WTC11 (cell line): ENCODE measurements at regions not wholly inside any gene's neighbourhood (a gene's known extent, or its start where the extent isn't known, plus 50 kb on each side); places are given as distances from the start of the nearest gene placed in this dataset.
"Not testable (repeated sequence)": the region's sequence is repeated elsewhere in the genome, so short reads cannot be mapped to it uniquely, and the experiment has no call there.

Experiments used
- CREM ChIP-seq: sonication (generic); formaldehyde crosslinking; IDR thresholded peaks from 2 replicates; pipeline ENCODE4 v1.8.1; 2022; ENCODE audit warnings: mild to moderate bottlenecking, missing genetic modification reagents, moderate library complexity
- GABPB1 ChIP-seq: sonication (generic); formaldehyde crosslinking; IDR thresholded peaks from 2 replicates; pipeline ENCODE4 v1.8.1; 2023; ENCODE audit warnings: mild to moderate bottlenecking, missing genetic modification reagents
- GRHL2 ChIP-seq: fragments of 250-450 bp; sonication (Bioruptor Pico); IDR thresholded peaks from 2 replicates; pipeline ENCODE4 v1.8.0; 2022; ENCODE audit warnings: mild to moderate bottlenecking, moderate library complexity; ENCODE audit not compliant: insufficient replicate concordance, severe bottlenecking
- MXD4 ChIP-seq: fragments of 250-450 bp; sonication (Bioruptor Pico); IDR thresholded peaks from 2 replicates; pipeline ENCODE4 v1.8.0; 2021; ENCODE audit warnings: mild to moderate bottlenecking, moderate library complexity, borderline replicate concordance
- NFE2L1 ChIP-seq: sonication (generic); formaldehyde crosslinking; IDR thresholded peaks from 2 replicates; pipeline ENCODE4 v1.8.1; 2023; ENCODE audit warnings: missing genetic modification reagents
- TCF7 ChIP-seq: sonication (generic); formaldehyde crosslinking; IDR thresholded peaks from 2 replicates; pipeline ENCODE4 v1.8.0; 2022; ENCODE audit warnings: mild to moderate bottlenecking, low read depth, missing genetic modification reagents, moderate library complexity
- ZNF138 ChIP-seq: sonication (generic); formaldehyde crosslinking; conservative IDR thresholded peaks from 2 replicates; pipeline ENCODE4 v1.8.1; 2022; ENCODE audit warnings: mild to moderate bottlenecking, moderate library complexity, missing genetic modification reagents
- TF ChIP-seq, protein P1 (sequence below): fragments of 200-600 bp; IDR thresholded peaks from 2 replicates; pipeline ENCODE4 v1.8.0; 2022; ENCODE audit warnings: antibody characterized with exemption
- TF ChIP-seq, protein P2 (sequence below): sonication (generic); formaldehyde crosslinking; IDR thresholded peaks from 2 replicates; pipeline ENCODE4 v1.8.1; 2022; ENCODE audit warnings: low read depth, mild to moderate bottlenecking, moderate library complexity, missing genetic modification reagents, borderline replicate concordance
- TF ChIP-seq, protein P3 (sequence below): sonication (generic); formaldehyde crosslinking; IDR thresholded peaks from 2 replicates; pipeline ENCODE4 v1.8.0; 2023; ENCODE audit warnings: missing genetic modification reagents

- TF ChIP-seq GABPB1; CREM; MXD4 (CRISPR knock-in tag); ZNF138 (CRISPR knock-in tag); TCF7 (CRISPR knock-in tag); GRHL2 (CRISPR knock-in tag); NFE2L1 (CRISPR knock-in tag): not testable (repeated sequence)
- TF ChIP-seq, protein P1, sequence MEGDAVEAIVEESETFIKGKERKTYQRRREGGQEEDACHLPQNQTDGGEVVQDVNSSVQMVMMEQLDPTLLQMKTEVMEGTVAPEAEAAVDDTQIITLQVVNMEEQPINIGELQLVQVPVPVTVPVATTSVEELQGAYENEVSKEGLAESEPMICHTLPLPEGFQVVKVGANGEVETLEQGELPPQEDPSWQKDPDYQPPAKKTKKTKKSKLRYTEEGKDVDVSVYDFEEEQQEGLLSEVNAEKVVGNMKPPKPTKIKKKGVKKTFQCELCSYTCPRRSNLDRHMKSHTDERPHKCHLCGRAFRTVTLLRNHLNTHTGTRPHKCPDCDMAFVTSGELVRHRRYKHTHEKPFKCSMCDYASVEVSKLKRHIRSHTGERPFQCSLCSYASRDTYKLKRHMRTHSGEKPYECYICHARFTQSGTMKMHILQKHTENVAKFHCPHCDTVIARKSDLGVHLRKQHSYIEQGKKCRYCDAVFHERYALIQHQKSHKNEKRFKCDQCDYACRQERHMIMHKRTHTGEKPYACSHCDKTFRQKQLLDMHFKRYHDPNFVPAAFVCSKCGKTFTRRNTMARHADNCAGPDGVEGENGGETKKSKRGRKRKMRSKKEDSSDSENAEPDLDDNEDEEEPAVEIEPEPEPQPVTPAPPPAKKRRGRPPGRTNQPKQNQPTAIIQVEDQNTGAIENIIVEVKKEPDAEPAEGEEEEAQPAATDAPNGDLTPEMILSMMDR: not testable (repeated sequence)
- TF ChIP-seq, protein P2, sequence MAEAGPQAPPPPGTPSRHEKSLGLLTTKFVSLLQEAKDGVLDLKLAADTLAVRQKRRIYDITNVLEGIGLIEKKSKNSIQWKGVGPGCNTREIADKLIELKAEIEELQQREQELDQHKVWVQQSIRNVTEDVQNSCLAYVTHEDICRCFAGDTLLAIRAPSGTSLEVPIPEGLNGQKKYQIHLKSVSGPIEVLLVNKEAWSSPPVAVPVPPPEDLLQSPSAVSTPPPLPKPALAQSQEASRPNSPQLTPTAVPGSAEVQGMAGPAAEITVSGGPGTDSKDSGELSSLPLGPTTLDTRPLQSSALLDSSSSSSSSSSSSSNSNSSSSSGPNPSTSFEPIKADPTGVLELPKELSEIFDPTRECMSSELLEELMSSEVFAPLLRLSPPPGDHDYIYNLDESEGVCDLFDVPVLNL: not testable (repeated sequence)
- TF ChIP-seq, protein P3, sequence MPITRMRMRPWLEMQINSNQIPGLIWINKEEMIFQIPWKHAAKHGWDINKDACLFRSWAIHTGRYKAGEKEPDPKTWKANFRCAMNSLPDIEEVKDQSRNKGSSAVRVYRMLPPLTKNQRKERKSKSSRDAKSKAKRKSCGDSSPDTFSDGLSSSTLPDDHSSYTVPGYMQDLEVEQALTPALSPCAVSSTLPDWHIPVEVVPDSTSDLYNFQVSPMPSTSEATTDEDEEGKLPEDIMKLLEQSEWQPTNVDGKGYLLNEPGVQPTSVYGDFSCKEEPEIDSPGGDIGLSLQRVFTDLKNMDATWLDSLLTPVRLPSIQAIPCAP (CRISPR knock-in tag): not testable (repeated sequence)
Measured at GRCh38 chr12:73001806-73002205, 729.6 kb downstream of the TRHDE start.
